MM.1S (cell line): ENCODE measurements at regions not wholly inside any gene's neighbourhood (a gene's known extent, or its start where the extent isn't known, plus 50 kb on each side); places are given as distances from the start of the nearest gene placed in this dataset.

Experiments
- CTCF ChIP-seq: fragments of 300-600 bp; sonication (generic); IDR thresholded peaks from 2 replicates; pipeline ENCODE4 v1.5.1; 2016; ENCODE audit warnings: antibody characterized with exemption, low read length, mixed read lengths
- EZH2 ChIP-seq: fragments of 300-600 bp; sonication (generic); optimal IDR thresholded peaks from 2 replicates; pipeline ENCODE3; 2017; ENCODE audit warnings: low read depth, mild to moderate bottlenecking, antibody characterized with exemption, low read length, mixed read lengths
- EZH2phosphoT487 ChIP-seq: fragments of 300-600 bp; sonication (generic); IDR thresholded peaks from 2 replicates; pipeline ENCODE4 v1.6.1; 2018; ENCODE audit warnings: antibody characterized with exemption, low read length

GRCh38 chr2:150271952-150272802 lies 215.3 kb downstream of the RND3 start:
- TF ChIP-seq CTCF (no peak), EZH2 (no peak), EZH2phosphoT487 (no peak)
